Posterior vena cava (tissue), 2 donors: ENCODE measurements at regions not wholly inside any gene's neighbourhood (a gene's known extent, or its start where the extent isn't known, plus 50 kb on each side); places are given as distances from the start of the nearest gene placed in this dataset.
A peak's percentile ranks its signal among the peaks of the same experiment; 100 is the strongest.
"Not testable (repeated sequence)": the region's sequence is repeated elsewhere in the genome, so short reads cannot be mapped to it uniquely, and the experiment has no call there.

Experiments used
- DNase-seq: peaks from one replicate; pipeline ENCODE4 v3.0.0-alpha.2; 2020; ENCODE audit warnings: low spot score
- intact Hi-C, 2 donors: fragments of 100-400 bp; cut with DNase I; formaldehyde crosslinking; loops; one replicate each; pipeline versions ENCODE4 v1.14.1 to v1.14.2; 2022 to 2023
- donor health status: DM: yes; HTN: yes; CAD: no.
- donor health status: DM: yes; HTN: yes; CAD: no.

- DNase-seq: no peak
- intact Hi-C loops: loop anchor here in 1 of 2 donors (1.0 kb wide), 1 partner anchor 41 kb away; no protein-coding TSS in a partner anchor
These were observed 50.2 kb upstream of the SLC35C1 start for GRCh38 chr11:45754741-45755140.

- no peak for DNase-seq
- intact Hi-C loops: loop anchor here in 1 of 2 donors (1.0 kb wide), 1 partner anchor 41 kb away; no protein-coding TSS in a partner anchor
These were observed 50.7 kb upstream of the SLC35C1 start for GRCh38 chr11:45754261-45754709.

- no peak for DNase-seq
- intact Hi-C loops: no loop called here
These were observed 52.8 kb upstream of the SLC35C1 start for GRCh38 chr11:45752106-45752505.

- intact Hi-C loops: no loop called here
- DNase-seq: no peak
These were observed 53.5 kb upstream of the SLC35C1 start for GRCh38 chr11:45751430-45751829.

GRCh38 chr11:45750439-45750838, 54.5 kb upstream of the SLC35C1 start:
- intact Hi-C loops: no loop called here
- DNase-seq: no peak

- DNase-seq: no peak
These were observed 56.1 kb upstream of the SLC35C1 start for GRCh38 chr11:45748801-45749200.

GRCh38 chr11:45745065-45745811, 59.7 kb upstream of the SLC35C1 start:
- intact Hi-C loops: no loop called here
- peak; percentile 90 for DNase-seq

More at GRCh38 chr11:45748801-45749200, 56.1 kb upstream of the SLC35C1 start:
- intact Hi-C loops: no loop called here

GRCh38 chr11:45743556-45744468, 61.1 kb upstream of the SLC35C1 start:
- no peak for DNase-seq
- intact Hi-C loops: no loop called here

- intact Hi-C loops: no loop called here
- no peak for DNase-seq
These were observed 63.4 kb upstream of the SLC35C1 start for GRCh38 chr11:45741582-45741981.

GRCh38 chr11:45741032-45741431, 63.9 kb upstream of the SLC35C1 start:
- intact Hi-C loops: no loop called here

GRCh38 chr11:45739866-45740265, 65.1 kb upstream of the SLC35C1 start:
- intact Hi-C loops: no loop called here
- no peak for DNase-seq

More at GRCh38 chr11:45741032-45741431, 63.9 kb upstream of the SLC35C1 start:
- DNase-seq: no peak

GRCh38 chr11:45739071-45739470, 65.9 kb upstream of the SLC35C1 start:
- DNase-seq, intact Hi-C loops: not testable (repeated sequence)

GRCh38 chr11:45738194-45738593, 66.8 kb upstream of the SLC35C1 start:
- DNase-seq, intact Hi-C loops: not testable (repeated sequence)

- no peak for DNase-seq
- intact Hi-C loops: no loop called here
These were observed 67.9 kb upstream of the SLC35C1 start for GRCh38 chr11:45737056-45737455.

- intact Hi-C loops: no loop called here
- no peak for DNase-seq
These were observed 68.5 kb upstream of the SLC35C1 start for GRCh38 chr11:45736424-45736823.

GRCh38 chr11:45733176-45733575, 67.8 kb upstream of the CHST1 start:
- DNase-seq: no peak
- intact Hi-C loops: no loop called here

GRCh38 chr11:45732343-45732742, 66.9 kb upstream of the CHST1 start:
- intact Hi-C loops: no loop called here
- DNase-seq: no peak

GRCh38 chr11:45731171-45731570, 65.7 kb upstream of the CHST1 start:
- intact Hi-C loops, DNase-seq: not testable (repeated sequence)

- intact Hi-C loops: no loop called here
- no peak for DNase-seq
These were observed 64.6 kb upstream of the CHST1 start for GRCh38 chr11:45730014-45730413.

GRCh38 chr11:45726493-45727054, 61.2 kb upstream of the CHST1 start:
- DNase-seq: no peak
- intact Hi-C loops: no loop called here
